Vagina (tissue), 2 donors: ENCODE measurements at regions not wholly inside any gene's neighbourhood (a gene's known extent, or its start where the extent isn't known, plus 50 kb on each side); places are given as distances from the start of the nearest gene placed in this dataset.

ENCODE experiments used
- DNase-seq, 2 donors: peaks; one replicate each; pipeline ENCODE4 v3.0.0-alpha.2; 2017; ENCODE audit errors: extremely low spot score in 2 of 2
- H3K27ac ChIP-seq: fragments of 200-600 bp; sonication (generic); one replicate; pipeline ENCODE4 v1.5.1; 2019
- H3K27me3 ChIP-seq: fragments of 200-600 bp; sonication (generic); one replicate; pipeline ENCODE4 v1.5.1; 2019
- H3K36me3 ChIP-seq, 2 donors: fragments of 200-600 bp; sonication (generic); one replicate each; pipeline ENCODE4 v1.5.1; 2017 to 2019
- H3K4me1 ChIP-seq: fragments of 200-600 bp; sonication (generic); one replicate; pipeline ENCODE4 v1.5.1; 2019
- H3K4me3 ChIP-seq, 2 donors: fragments of 200-600 bp; sonication (generic); 1 replicate in 1 of 2; 2 replicates in 1 of 2; pipeline ENCODE4 v1.5.1; 2016 to 2019
- H3K9me3 ChIP-seq: fragments of 200-600 bp; sonication (generic); one replicate; pipeline ENCODE4 v1.5.1; 2019
- CTCF ChIP-seq, 3 experiments: fragments of 450-650 bp in 2 of 3; fragments of 200-600 bp in 1 of 3; sonication (generic) in 1 of 3; IDR thresholded peaks; one replicate each; pipeline ENCODE4 v1.5.1; 2017 to 2019; ENCODE audit warnings: antibody characterized with exemption in 3 of 3, mild to moderate bottlenecking in 2 of 3, moderate library complexity in 2 of 3
- POLR2A ChIP-seq, 2 donors: fragments of 450-650 bp; IDR thresholded peaks; one replicate each; pipeline ENCODE4 v1.6.1; 2017; ENCODE audit warnings: antibody characterized with exemption in 2 of 2, mild to moderate bottlenecking in 2 of 2, moderate library complexity in 2 of 2
- POLR2AphosphoS5 ChIP-seq, 2 donors: sonication (generic); formaldehyde crosslinking; IDR thresholded peaks; one replicate each; pipeline ENCODE4 v1.9.0; 2017; ENCODE audit warnings: antibody characterized with exemption in 2 of 2, mild to moderate bottlenecking in 2 of 2, low read depth in 1 of 2; ENCODE audit not compliant: insufficient read depth in 1 of 2
- intact Hi-C: fragments of 100-400 bp; cut with DNase I; formaldehyde crosslinking; loops from one replicate; pipeline ENCODE4 v1.15.1; 2023

- H3K27me3 ChIP-seq = no peaks in the 10 kb centered on the region
- H3K4me3 ChIP-seq = no peak overlapping the region
- intact Hi-C loops = no loop called here
- no peak for TF ChIP-seq CTCF (IDR thresholded peaks at IDR 0.05)
- no peak for TF ChIP-seq POLR2A (IDR thresholded peaks at IDR 0.05)
- no peak for TF ChIP-seq POLR2AphosphoS5 (IDR thresholded peaks at IDR 0.05; ENCODE audit: insufficient read depth in 1 of 2, low read depth in 1 of 2)
- H3K9me3 ChIP-seq = no peaks in the 10 kb centered on the region
- no peaks in the 10 kb centered on the region for H3K36me3 ChIP-seq
- no peak for DNase-seq
- H3K4me1 ChIP-seq = no peaks in the 10 kb centered on the region
- no peak overlapping the region for H3K27ac ChIP-seq
Measured at GRCh38 chr5:166379517-166379916, 1911.9 kb upstream of the WWC1 start.

- Histone ChIP-seq H3K9me3 (no peaks in the 10 kb centered on the region), H3K4me1 (no peaks in the 10 kb centered on the region), H3K27me3 (no peaks in the 10 kb centered on the region), H3K27ac (no peak overlapping the region), H3K4me3 (no peak overlapping the region), H3K36me3 (no peaks in the 10 kb centered on the region)
- intact Hi-C loops = no loop called here
- no peak for DNase-seq
- no peak for TF ChIP-seq POLR2A (IDR thresholded peaks at IDR 0.05)
- no peak for TF ChIP-seq CTCF (IDR thresholded peaks at IDR 0.05)
- TF ChIP-seq POLR2AphosphoS5 (IDR thresholded peaks at IDR 0.05; ENCODE audit: insufficient read depth in 1 of 2, low read depth in 1 of 2) = no peak
Measured at GRCh38 chr5:166382031-166382430, 1909.4 kb upstream of the WWC1 start.

GRCh38 chr5:166398131-166398530, 1893.3 kb upstream of the WWC1 start:
- intact Hi-C loops = no loop called here
- TF ChIP-seq POLR2AphosphoS5 (IDR thresholded peaks at IDR 0.05; ENCODE audit: insufficient read depth in 1 of 2, low read depth in 1 of 2) = no peak
- no peak for TF ChIP-seq CTCF (IDR thresholded peaks at IDR 0.05)
- no peak for TF ChIP-seq POLR2A (IDR thresholded peaks at IDR 0.05)
- no peak for DNase-seq
- H3K27ac ChIP-seq = no peak overlapping the region
- no peaks in the 10 kb centered on the region for H3K4me1 ChIP-seq
- H3K27me3 ChIP-seq = no peaks in the 10 kb centered on the region
- H3K36me3 ChIP-seq = no peaks in the 10 kb centered on the region
- no peaks in the 10 kb centered on the region for H3K9me3 ChIP-seq
- no peak overlapping the region for H3K4me3 ChIP-seq

GRCh38 chr5:166399781-166400180, 1891.7 kb upstream of the WWC1 start:
- TF ChIP-seq POLR2AphosphoS5 (IDR thresholded peaks at IDR 0.05; ENCODE audit: insufficient read depth in 1 of 2, low read depth in 1 of 2) (no peak), POLR2A (IDR thresholded peaks at IDR 0.05) (no peak), CTCF (IDR thresholded peaks at IDR 0.05) (no peak)
- Histone ChIP-seq H3K4me1 (no peaks in the 10 kb centered on the region), H3K36me3 (no peaks in the 10 kb centered on the region), H3K27ac (no peak overlapping the region), H3K9me3 (no peaks in the 10 kb centered on the region), H3K4me3 (no peak overlapping the region), H3K27me3 (no peaks in the 10 kb centered on the region)
- intact Hi-C loops = no loop called here
- DNase-seq = no peak

GRCh38 chr5:166401391-166401790, 1890.1 kb upstream of the WWC1 start:
- intact Hi-C loops = no loop called here
- H3K27ac ChIP-seq = no peak overlapping the region
- no peaks in the 10 kb centered on the region for H3K36me3 ChIP-seq
- no peak overlapping the region for H3K4me3 ChIP-seq
- no peak for DNase-seq
- no peak for TF ChIP-seq CTCF (IDR thresholded peaks at IDR 0.05)
- TF ChIP-seq POLR2A (IDR thresholded peaks at IDR 0.05) = no peak
- TF ChIP-seq POLR2AphosphoS5 (IDR thresholded peaks at IDR 0.05; ENCODE audit: insufficient read depth in 1 of 2, low read depth in 1 of 2) = no peak
- no peaks in the 10 kb centered on the region for H3K4me1 ChIP-seq
- H3K27me3 ChIP-seq = no peaks in the 10 kb centered on the region
- H3K9me3 ChIP-seq = no peaks in the 10 kb centered on the region
